ENCODE measurements at regions not wholly inside any gene's neighbourhood (a gene's known extent, or its start where the extent isn't known, plus 50 kb on each side); places are given as distances from the start of the nearest gene placed in this dataset.

DNA sequence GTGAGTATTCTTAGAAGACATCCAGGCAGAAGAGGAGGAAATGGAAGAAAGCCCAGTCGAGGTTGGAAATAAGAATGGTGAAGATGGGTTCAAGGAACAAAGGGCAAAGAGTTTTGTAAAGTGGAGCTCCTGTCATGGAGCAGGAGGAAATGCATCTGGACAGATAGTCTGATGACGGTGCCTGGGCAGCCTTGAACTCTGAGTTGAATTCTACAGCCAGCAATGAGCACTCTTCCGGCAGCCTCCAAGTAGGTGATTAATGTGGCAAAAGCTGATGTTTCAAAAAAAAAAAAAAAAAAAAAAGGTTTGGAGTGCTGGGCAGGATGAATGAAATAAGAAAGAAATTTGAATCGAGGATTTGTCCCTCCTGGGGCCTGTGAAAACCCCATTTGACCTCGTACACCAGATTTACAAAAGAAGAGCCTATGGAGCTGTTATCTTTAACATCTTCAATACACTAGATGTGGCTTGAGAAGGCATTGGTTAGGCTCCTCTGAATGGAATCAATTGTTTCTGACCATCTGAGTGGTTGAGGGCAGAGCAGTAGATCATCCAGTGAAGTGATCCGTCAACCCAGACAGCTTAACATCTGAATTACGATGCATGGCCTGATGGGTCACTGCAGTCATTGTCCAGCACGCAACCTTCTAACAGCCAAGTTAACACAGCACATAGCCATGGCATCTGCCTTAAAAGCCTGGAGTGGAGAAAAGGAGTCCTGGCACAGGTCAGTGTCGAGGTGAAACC lies 449.7 kb downstream of the TXNL1 start:
- Mint-ChIP-seq H3K27ac (no peak overlapping the region), H3K36me3 (ENCODE audit: low read depth) (no peaks in the 10 kb centered on the region), H3K27me3 (no peaks in the 10 kb centered on the region), H3K4me1 (no peaks in the 10 kb centered on the region), H3K4me3 (no peak overlapping the region), H3K9me3 (peaks cover 6% of the 10 kb centered on the region)
- no peak for DNase-seq
- CTCF ChIA-PET: interaction anchor here (0.6 kb wide), 1 partner anchor 902 kb away, joined by 3 read pairs; no protein-coding TSS in a partner anchor
- POLR2A ChIA-PET: no interaction called here

DNA sequence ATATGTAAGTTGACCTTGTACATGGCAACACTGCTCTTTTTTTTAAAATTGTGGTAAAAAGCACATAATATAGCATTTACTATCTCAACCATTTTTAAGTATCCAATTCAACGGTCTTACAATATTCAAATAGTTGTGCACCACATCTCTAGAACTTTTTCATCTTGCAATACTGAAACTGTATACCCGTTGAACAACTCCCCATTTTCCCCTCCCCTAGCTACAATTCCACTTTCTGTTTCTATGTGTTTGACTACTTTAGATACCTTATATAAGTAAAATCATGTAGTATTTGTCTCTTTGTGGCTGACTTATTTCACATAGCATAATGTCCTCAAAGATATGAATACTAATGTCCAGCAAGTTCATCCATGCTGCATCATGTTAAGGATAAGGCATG lies 452.1 kb downstream of the TXNL1 start:
- H3K4me3 Mint-ChIP-seq: no peak overlapping the region
- H3K27me3 Mint-ChIP-seq: no peaks in the 10 kb centered on the region
- no peaks in the 10 kb centered on the region for H3K36me3 Mint-ChIP-seq (ENCODE audit: low read depth)
- peaks cover 7% of the 10 kb centered on the region for H3K9me3 Mint-ChIP-seq
- ChIA-PET CTCF (no interaction called here), POLR2A (no interaction called here)
- no peak overlapping the region for H3K27ac Mint-ChIP-seq
- H3K4me1 Mint-ChIP-seq: no peaks in the 10 kb centered on the region
- DNase-seq: no peak

DNA sequence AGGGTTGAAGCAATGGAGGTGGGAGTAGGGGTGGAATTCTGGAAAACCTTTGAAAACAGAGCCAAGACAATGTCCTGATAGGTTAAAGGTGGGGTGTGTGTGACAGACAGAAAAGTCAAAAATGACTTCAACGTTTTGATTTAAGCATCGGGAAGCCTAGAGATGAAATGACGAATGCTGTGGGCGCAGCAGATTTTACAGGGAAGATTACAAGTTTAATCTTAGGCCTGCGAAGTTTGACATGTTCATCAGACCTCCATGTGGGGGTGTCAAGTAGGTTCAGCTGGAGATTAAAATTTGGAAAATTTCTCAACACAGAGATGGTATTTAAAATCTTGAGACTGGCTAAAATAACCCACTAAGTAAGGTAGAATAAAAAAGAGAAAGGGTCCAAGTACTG lies 453.3 kb downstream of the TXNL1 start:
- ChIA-PET POLR2A (no interaction called here), CTCF (no interaction called here)
- Mint-ChIP-seq H3K36me3 (ENCODE audit: low read depth) (no peaks in the 10 kb centered on the region), H3K27ac (no peak overlapping the region), H3K9me3 (peaks cover 7% of the 10 kb centered on the region), H3K4me1 (no peaks in the 10 kb centered on the region), H3K4me3 (no peak overlapping the region), H3K27me3 (no peaks in the 10 kb centered on the region)
- no peak for DNase-seq

DNA sequence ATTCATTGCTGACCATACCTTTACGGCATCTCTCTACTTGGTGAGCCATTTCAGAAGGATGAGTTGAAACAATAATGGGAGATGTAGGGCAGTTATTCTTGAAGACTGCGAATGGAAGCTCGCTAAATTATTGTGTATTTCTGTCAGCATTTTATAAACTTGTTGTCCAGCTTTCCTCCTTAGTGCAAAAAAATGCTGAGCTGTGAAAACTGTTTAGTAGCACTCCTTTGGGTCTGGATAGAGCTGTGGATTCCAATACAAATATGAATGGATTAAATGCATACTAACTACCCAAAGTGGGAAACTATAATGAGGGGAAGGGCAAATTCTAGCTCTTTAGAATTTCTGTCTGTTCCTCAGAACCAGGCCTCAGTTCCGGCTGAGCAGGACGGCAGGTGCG lies 461.6 kb downstream of the TXNL1 start:
- ChIA-PET POLR2A (no interaction called here), CTCF (no interaction called here)
- no peak for DNase-seq
- Mint-ChIP-seq H3K4me1 (no peaks in the 10 kb centered on the region), H3K4me3 (no peak overlapping the region), H3K36me3 (ENCODE audit: low read depth) (no peaks in the 10 kb centered on the region), H3K9me3 (no peaks in the 10 kb centered on the region), H3K27me3 (no peaks in the 10 kb centered on the region), H3K27ac (no peak overlapping the region)

DNA sequence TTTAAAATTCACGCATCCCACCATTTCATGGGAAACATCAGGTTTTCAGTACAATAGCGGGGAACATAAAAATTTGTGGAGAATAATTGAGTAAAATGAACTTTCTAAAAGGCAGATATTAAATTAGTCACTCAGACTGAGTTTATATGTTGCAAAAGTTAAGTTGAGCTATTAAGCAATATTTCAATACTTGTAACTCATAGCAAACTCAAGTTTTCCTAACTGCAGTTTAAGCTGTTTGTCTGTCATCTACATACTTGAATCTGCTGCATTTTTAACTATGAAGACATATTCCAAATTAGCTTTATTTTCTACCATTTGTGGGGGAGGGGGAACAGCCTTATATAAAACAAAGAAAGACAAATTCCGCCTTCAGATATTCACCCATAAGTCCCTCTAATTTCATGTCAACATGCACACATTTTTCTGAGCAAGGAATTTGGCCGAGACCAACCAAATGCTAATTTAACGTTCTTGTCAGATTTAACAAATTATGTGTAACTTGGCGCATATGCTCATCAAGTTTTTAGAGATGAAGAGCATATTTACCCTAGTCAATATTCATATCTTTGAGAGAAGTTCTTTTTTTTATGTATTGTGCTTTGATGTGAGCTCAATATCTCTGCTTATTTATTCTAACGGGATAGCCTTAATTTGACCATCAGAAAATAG lies 462.9 kb downstream of the TXNL1 start:
- Mint-ChIP-seq H3K27me3 (no peaks in the 10 kb centered on the region), H3K4me1 (no peaks in the 10 kb centered on the region), H3K9me3 (no peaks in the 10 kb centered on the region), H3K4me3 (no peak overlapping the region), H3K36me3 (ENCODE audit: low read depth) (no peaks in the 10 kb centered on the region), H3K27ac (no peak overlapping the region)
- DNase-seq: no peak
- ChIA-PET POLR2A (no interaction called here), CTCF (no interaction called here)

DNA sequence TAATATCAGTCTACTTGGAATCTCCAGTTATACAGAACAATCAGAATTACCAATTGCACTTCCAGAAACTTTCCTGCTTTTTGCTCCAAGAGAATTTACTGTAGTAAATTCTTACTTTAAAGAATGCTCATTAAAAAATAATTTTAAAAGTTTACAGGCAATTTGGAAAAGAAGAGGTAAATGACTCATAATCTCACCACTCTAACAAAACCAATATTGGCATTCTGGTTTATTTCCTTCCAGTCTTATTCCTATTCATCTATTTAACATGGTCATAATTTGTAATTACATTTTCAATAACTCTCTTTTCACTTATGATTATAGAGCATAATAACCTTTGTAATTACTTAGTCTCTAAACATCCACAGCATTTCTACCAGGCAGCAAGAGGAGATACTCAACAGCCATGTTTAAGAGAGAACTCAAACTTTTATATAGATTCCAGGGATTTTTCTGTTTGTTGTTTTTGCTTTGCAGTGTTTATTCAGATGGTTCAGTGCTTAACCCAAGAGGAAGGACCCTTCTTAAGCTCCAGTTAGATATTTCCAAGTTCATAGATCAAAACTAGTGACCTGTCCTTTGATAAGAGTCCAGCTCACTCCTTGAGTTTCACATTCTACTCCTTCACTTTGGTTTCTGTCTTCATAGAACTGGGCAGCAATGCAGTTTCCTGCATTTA lies 464.7 kb downstream of the TXNL1 start:
- H3K4me1 Mint-ChIP-seq: no peaks in the 10 kb centered on the region
- H3K4me3 Mint-ChIP-seq: no peak overlapping the region
- POLR2A ChIA-PET: no interaction called here
- H3K36me3 Mint-ChIP-seq (ENCODE audit: low read depth): no peaks in the 10 kb centered on the region
- H3K27me3 Mint-ChIP-seq: no peaks in the 10 kb centered on the region
- DNase-seq: no peak
- no peak overlapping the region for H3K27ac Mint-ChIP-seq
- peaks cover 5% of the 10 kb centered on the region for H3K9me3 Mint-ChIP-seq
- CTCF ChIA-PET: no interaction called here

DNA sequence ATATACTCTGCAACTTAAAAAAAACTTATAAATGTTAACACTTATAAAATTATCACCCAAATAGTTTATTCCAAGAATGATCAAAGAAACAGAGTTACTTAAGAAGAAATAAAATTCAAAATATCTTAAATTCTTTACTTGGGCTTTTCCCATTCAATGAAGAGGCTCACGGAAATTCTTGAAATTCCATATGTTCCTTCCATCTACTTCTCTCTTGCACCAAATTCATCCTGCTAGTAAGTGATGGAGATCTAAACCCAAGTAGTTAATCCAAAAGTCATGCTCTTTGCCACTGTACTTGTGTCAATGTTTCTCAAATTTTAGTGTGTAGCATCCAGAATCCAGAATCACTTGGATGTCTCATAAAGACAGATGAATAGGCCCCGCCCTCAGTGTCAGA lies 465.9 kb downstream of the TXNL1 start:
- no peaks in the 10 kb centered on the region for H3K27me3 Mint-ChIP-seq
- no peak overlapping the region for H3K4me3 Mint-ChIP-seq
- H3K27ac Mint-ChIP-seq: no peak overlapping the region
- DNase-seq: no peak
- H3K9me3 Mint-ChIP-seq: peaks cover 5% of the 10 kb centered on the region
- no peaks in the 10 kb centered on the region for H3K36me3 Mint-ChIP-seq (ENCODE audit: low read depth)
- ChIA-PET POLR2A (no interaction called here), CTCF (no interaction called here)
- no peaks in the 10 kb centered on the region for H3K4me1 Mint-ChIP-seq

DNA sequence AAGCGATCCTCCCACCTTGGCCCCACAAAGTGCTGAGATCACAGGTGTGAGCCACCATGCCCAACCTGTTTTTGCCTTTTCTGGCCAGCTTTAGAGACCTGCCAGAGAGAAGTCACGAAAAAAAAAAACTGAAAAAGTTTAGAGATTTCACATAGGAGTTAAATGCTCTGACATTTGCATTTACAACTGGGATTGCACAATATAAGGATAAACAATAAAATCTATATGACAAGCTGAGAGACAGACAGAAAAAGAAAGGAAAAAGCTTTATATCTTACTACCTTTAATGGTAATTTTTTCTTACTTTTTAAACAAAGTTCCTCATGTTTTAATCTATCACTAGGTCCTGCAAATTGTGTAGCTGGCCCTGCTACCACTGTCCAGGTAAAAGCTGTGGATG lies 466.5 kb downstream of the TXNL1 start:
- no peak for DNase-seq
- Mint-ChIP-seq H3K4me1 (no peaks in the 10 kb centered on the region), H3K4me3 (no peak overlapping the region), H3K27ac (no peak overlapping the region), H3K27me3 (no peaks in the 10 kb centered on the region), H3K36me3 (ENCODE audit: low read depth) (no peaks in the 10 kb centered on the region), H3K9me3 (peaks cover 5% of the 10 kb centered on the region)
- POLR2A ChIA-PET: no interaction called here
- CTCF ChIA-PET: no interaction called here

DNA sequence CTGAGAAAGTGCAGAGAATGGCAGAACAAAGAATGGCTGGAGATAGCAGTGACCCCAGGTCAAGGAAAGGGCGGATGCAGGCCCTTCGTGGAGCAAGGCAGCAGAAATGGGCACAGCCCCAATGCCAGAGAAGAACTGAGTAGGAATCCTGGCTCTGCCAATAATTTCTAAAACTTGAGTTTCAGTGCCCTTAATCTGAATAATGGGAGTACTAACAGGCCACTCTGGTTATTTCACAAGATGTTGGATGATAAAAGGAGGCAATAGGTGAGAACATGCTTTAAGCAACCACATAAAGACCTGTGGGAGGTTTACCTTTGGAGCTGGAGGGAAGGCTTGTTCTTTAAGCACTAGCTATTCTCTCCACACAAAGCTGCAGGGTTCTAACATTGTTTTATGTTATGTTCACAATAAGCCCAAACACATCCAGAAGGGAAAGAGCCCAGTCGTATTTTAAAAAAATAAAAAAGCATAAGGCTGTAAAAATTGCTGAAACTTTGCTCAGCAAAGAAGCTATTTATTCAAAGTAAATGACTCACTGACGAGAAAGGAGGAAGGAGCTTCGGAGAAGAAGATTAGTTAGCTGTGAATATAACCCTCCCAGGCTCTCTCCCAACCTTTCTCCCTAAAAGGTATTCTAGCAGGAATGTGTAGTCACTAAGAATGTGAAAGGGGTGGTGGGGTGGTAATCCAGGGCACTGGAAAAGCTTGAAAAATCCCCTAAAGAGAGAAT lies 470.2 kb downstream of the TXNL1 start:
- peaks cover 5% of the 10 kb centered on the region for H3K9me3 Mint-ChIP-seq
- H3K27ac Mint-ChIP-seq: no peak overlapping the region
- no peak overlapping the region for H3K4me3 Mint-ChIP-seq
- no peaks in the 10 kb centered on the region for H3K27me3 Mint-ChIP-seq
- H3K36me3 Mint-ChIP-seq (ENCODE audit: low read depth): no peaks in the 10 kb centered on the region
- no peak for DNase-seq
- ChIA-PET CTCF (no interaction called here), POLR2A (no interaction called here)
- no peaks in the 10 kb centered on the region for H3K4me1 Mint-ChIP-seq

DNA sequence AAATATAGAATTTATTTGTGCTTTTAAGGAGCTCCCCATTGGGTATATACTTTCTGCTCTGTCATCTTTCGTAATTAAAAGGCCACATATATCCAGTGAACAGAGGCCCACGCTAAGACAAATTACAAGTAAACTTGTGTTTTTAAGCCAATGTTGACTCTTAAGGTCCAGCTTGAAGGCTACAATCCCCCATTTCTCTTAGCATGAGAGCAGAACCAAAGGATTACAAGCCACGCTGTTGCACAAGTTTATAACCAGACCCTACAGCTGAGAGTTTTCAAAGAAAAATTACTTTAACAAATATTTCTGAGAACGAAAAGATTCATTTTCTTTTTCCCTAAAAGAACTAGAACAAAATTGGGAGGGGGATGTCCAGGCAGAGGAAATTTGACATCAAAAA lies 471.0 kb downstream of the TXNL1 start:
- no peak for DNase-seq
- Mint-ChIP-seq H3K9me3 (peaks cover 5% of the 10 kb centered on the region), H3K36me3 (ENCODE audit: low read depth) (no peaks in the 10 kb centered on the region), H3K4me1 (no peaks in the 10 kb centered on the region), H3K4me3 (no peak overlapping the region), H3K27me3 (no peaks in the 10 kb centered on the region), H3K27ac (no peak overlapping the region)
- POLR2A ChIA-PET: no interaction called here
- CTCF ChIA-PET: no interaction called here

DNA sequence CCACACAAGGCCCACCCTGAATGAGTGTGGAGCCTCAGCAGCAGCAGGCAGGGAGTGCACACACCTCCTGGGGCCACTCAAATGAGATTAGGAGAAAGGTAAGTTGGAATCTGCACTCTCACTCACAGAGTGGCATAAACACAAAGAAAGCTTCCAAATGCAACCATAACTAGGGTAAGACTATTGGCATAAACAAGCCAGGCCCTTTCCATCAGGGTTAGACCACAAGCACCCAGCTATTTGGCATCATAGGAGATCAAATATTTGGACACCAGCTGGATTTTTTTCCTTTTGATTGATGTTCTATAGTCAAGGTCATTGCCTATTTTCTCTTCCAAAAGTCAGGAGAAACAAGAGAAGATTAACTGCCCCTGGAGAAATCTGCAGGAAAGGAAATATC lies 471.5 kb downstream of the TXNL1 start:
- no peak overlapping the region for H3K27ac Mint-ChIP-seq
- no peaks in the 10 kb centered on the region for H3K36me3 Mint-ChIP-seq (ENCODE audit: low read depth)
- no peaks in the 10 kb centered on the region for H3K4me1 Mint-ChIP-seq
- no peaks in the 10 kb centered on the region for H3K27me3 Mint-ChIP-seq
- peaks cover 5% of the 10 kb centered on the region for H3K9me3 Mint-ChIP-seq
- ChIA-PET POLR2A (no interaction called here), CTCF (no interaction called here)
- no peak for DNase-seq
- H3K4me3 Mint-ChIP-seq: no peak overlapping the region

DNA sequence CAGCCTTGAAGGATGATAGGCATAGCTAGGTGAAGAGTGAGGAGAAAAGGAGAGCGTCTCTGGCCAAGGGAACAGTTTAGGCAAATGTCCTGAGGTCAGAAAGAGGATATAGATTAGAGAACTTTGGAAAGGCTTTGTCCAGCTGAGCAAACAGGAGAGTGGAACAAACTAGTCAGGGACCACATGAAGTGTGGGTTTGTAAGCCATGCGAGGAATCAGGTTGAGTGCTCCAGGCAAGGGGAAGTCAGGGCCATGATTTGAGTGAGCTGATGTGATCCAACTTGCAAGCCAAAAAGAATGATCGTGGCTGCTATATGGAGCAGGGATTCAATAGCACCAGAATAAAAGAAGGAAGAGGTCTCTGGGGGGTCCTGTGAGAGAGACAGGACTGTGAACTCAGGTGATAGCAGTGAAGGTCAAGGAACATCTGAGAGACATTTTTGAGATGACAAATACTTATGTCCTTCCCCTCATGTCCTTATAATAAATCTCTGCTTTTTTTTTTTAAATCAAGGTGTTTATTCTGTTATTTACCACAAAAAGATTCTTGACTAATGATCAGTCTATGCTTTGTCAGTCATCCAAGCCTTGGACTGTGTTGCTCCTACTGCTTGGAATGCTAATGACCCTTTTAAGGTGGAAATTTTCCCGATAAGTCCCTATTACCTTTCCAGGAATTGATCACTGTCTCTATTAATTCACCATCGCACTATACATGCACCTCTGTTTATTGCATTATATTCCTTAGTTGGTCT lies 472.6 kb downstream of the TXNL1 start:
- DNase-seq: no peak
- ChIA-PET POLR2A (no interaction called here), CTCF (no interaction called here)
- no peaks in the 10 kb centered on the region for H3K27me3 Mint-ChIP-seq
- H3K36me3 Mint-ChIP-seq (ENCODE audit: low read depth): no peaks in the 10 kb centered on the region
- H3K9me3 Mint-ChIP-seq: peaks cover 5% of the 10 kb centered on the region
- H3K4me3 Mint-ChIP-seq: no peak overlapping the region
- no peaks in the 10 kb centered on the region for H3K4me1 Mint-ChIP-seq
- no peak overlapping the region for H3K27ac Mint-ChIP-seq

All from activated CD4-positive, alpha-beta T cell treated with anti-CD3 and anti-CD28 coated beads, Interleukin-2, amount 10 ng/mL, durations not matched to agents 7 days and 5 days (primary cell).